CD14-positive monocyte (primary cell): ENCODE measurements at regions not wholly inside any gene's neighbourhood (a gene's known extent, or its start where the extent isn't known, plus 50 kb on each side); places are given as distances from the start of the nearest gene placed in this dataset.
A peak's percentile ranks its signal among the peaks of the same experiment; 100 is the strongest.

Experiments used
- DNase-seq, 3 donors: peaks; one replicate each; pipeline ENCODE4 v3.0.0-alpha.2; 2011 to 2022
- H2AFZ ChIP-seq: 2 replicates; pipeline ENCODE4 v1.6.0; 2012; ENCODE audit warnings: mild to moderate bottlenecking, low read depth, low read length, inconsistent platforms; ENCODE audit not compliant: insufficient read depth, poor library complexity, severe bottlenecking
- H3K27ac ChIP-seq, 2 donors: 1 replicate in 1 of 2; 2 replicates in 1 of 2; pipeline ENCODE4 v1.5.1; 2012 to 2013; ENCODE audit warnings: low read length in 2 of 2, control low read depth in 1 of 2, inconsistent platforms in 1 of 2, low read depth in 1 of 2, mild to moderate bottlenecking in 1 of 2
- H3K27me3 ChIP-seq, 2 donors: one replicate each; pipeline versions ENCODE4 v1.6.0 to v1.6.1; 2011 to 2013; ENCODE audit warnings: low read length in 2 of 2; ENCODE audit not compliant: control insufficient read depth in 2 of 2, insufficient read depth in 2 of 2
- H3K36me3 ChIP-seq, 2 donors: replicated peaks in 1 of 2; 1 replicate in 1 of 2; 2 replicates in 1 of 2; pipeline versions ENCODE4 v1.5.1 to v1.6.1; 2012 to 2013; ENCODE audit warnings: low read length in 2 of 2, control low read depth in 1 of 2, inconsistent platforms in 1 of 2, mild to moderate bottlenecking in 1 of 2; ENCODE audit not compliant: insufficient read depth in 2 of 2, control insufficient read depth in 1 of 2
- H3K4me1 ChIP-seq, 2 donors: 1 replicate in 1 of 2; 2 replicates in 1 of 2; pipeline versions ENCODE4 v1.5.1 to v1.6.1; 2012 to 2013; ENCODE audit warnings: low read length in 2 of 2, control low read depth in 1 of 2, inconsistent platforms in 1 of 2, mild to moderate bottlenecking in 1 of 2, moderate library complexity in 1 of 2; ENCODE audit not compliant: insufficient read depth in 2 of 2, control insufficient read depth in 1 of 2
- H3K4me2 ChIP-seq: replicated peaks from 2 replicates; pipeline ENCODE3; 2012; ENCODE audit warnings: low read length, moderate library complexity, mild to moderate bottlenecking; ENCODE audit not compliant: poor library complexity, severe bottlenecking; ENCODE audit errors: extremely low read depth
- H3K4me3 ChIP-seq, 3 experiments: fragments of 200-600 bp in 1 of 3; sonication (generic) in 1 of 3; replicated peaks in 1 of 3; 1 replicate in 2 of 3; 2 replicates in 1 of 3; pipeline ENCODE4 v1.5.1; 2011 to 2013; ENCODE audit warnings: low read length in 3 of 3, mild to moderate bottlenecking in 3 of 3, control low read depth in 2 of 3, low read depth in 2 of 3, inconsistent platforms in 1 of 3, moderate library complexity in 1 of 3
- H3K79me2 ChIP-seq: 2 replicates; pipeline ENCODE4 v1.6.0; 2012; ENCODE audit warnings: mild to moderate bottlenecking, control low read depth, inconsistent platforms, low read length, moderate library complexity; ENCODE audit not compliant: insufficient read depth
- H3K9ac ChIP-seq: 2 replicates; pipeline ENCODE4 v1.6.0; 2017; ENCODE audit warnings: low read length, mild to moderate bottlenecking; ENCODE audit not compliant: insufficient read depth, poor library complexity, severe bottlenecking
- H3K9me3 ChIP-seq, 2 donors: replicated peaks in 1 of 2; 1 replicate in 1 of 2; 2 replicates in 1 of 2; pipeline versions ENCODE4 v1.5.1 to v1.6.1; 2012 to 2013; ENCODE audit warnings: low read length in 2 of 2, control low read depth in 1 of 2; ENCODE audit not compliant: control insufficient read depth in 1 of 2, insufficient read depth in 1 of 2
- H4K20me1 ChIP-seq: 2 replicates; pipeline ENCODE4 v1.6.0; 2012; ENCODE audit warnings: mild to moderate bottlenecking, low read length, control low read depth, moderate library complexity; ENCODE audit not compliant: insufficient read depth
- H3K27ac Mint-ChIP-seq, 7 donors: one replicate each; pipeline ENCODE4 v1.8.0; 2020; ENCODE audit warnings: mild to moderate bottlenecking in 7 of 7, mixed read lengths in 7 of 7, moderate library complexity in 6 of 7, inconsistent platforms in 2 of 7
- H3K27me3 Mint-ChIP-seq, 3 donors: one replicate each; pipeline ENCODE4 v1.8.0; 2021 to 2022; ENCODE audit warnings: low read depth in 3 of 3, mild to moderate bottlenecking in 3 of 3, mixed read lengths in 3 of 3, moderate library complexity in 3 of 3, inconsistent platforms in 1 of 3
- H3K36me3 Mint-ChIP-seq, 2 donors: one replicate each; pipeline ENCODE4 v1.8.0; 2020; ENCODE audit warnings: mixed read lengths in 2 of 2, inconsistent platforms in 1 of 2, mild to moderate bottlenecking in 1 of 2
- H3K4me1 Mint-ChIP-seq: one replicate; pipeline ENCODE4 v1.8.0; 2020; ENCODE audit warnings: mild to moderate bottlenecking, mixed read lengths
- H3K4me3 Mint-ChIP-seq, 2 donors: one replicate each; pipeline ENCODE4 v1.8.0; 2020; ENCODE audit warnings: mild to moderate bottlenecking in 2 of 2, mixed read lengths in 2 of 2, moderate library complexity in 1 of 2
- H3K9me3 Mint-ChIP-seq, 7 donors: one replicate each; pipeline ENCODE4 v1.8.0; 2020 to 2022; ENCODE audit warnings: mixed read lengths in 7 of 7, mild to moderate bottlenecking in 6 of 7, moderate library complexity in 6 of 7, inconsistent platforms in 2 of 7
- CTCF ChIP-seq: fragments of 200-600 bp; IDR thresholded peaks from one replicate; pipeline ENCODE4 v1.8.0; 2022; ENCODE audit warnings: antibody characterized with exemption, mild to moderate bottlenecking
- WGBS: methylation state at CpG from one replicate; pipeline ENCODE4 v1.1.5; 2013; ENCODE audit warnings: missing lambda C conversion rate; ENCODE audit not compliant: insufficient coverage; 5-methylcytosine and 5-hydroxymethylcytosine counted together
- intact Hi-C, 2 donors: fragments of 100-400 bp; cut with micrococcal nuclease; formaldehyde crosslinking; loops; one replicate each; pipeline versions ENCODE4 v1.15.0 to v1.15.1; 2023

GRCh38 chr15:70328679-70329115 is 231.0 kb upstream of the TLE3 start:
- no peaks in the 10 kb centered on the region for H3K27me3 ChIP-seq
- H3K27ac ChIP-seq = no peak overlapping the region
- no peak for DNase-seq
- H3K27me3 Mint-ChIP-seq = peaks cover 0 to 14% (median 4%) of the 10 kb centered on the region in 3 donors
- peaks cover 27% of the 10 kb centered on the region for H3K4me1 Mint-ChIP-seq
- WGBS = no CpG with 5 or more reads among the region's 3 CpGs
- H2AFZ ChIP-seq = no peak overlapping the region
- H3K4me3 Mint-ChIP-seq = no peak overlapping the region
- no peak overlapping the region for H3K4me3 ChIP-seq
- no peaks in the 10 kb centered on the region for H4K20me1 ChIP-seq
- TF ChIP-seq CTCF = no peak
- H3K9me3 ChIP-seq = peaks cover 0 to 2% of the 10 kb centered on the region in 2 donors
- H3K36me3 ChIP-seq = no peaks in the 10 kb centered on the region
- no peak overlapping the region for H3K9ac ChIP-seq
- H3K4me2 ChIP-seq = no peak overlapping the region
- H3K9me3 Mint-ChIP-seq = peaks cover under 1 to 12% (median 3%) of the 10 kb centered on the region in 7 donors
- intact Hi-C loops = no loop called here
- H3K4me1 ChIP-seq = peaks cover 21 to 28% of the 10 kb centered on the region in 2 donors
- no peaks in the 10 kb centered on the region for H3K79me2 ChIP-seq
- H3K27ac Mint-ChIP-seq = peak overlapping the region in 3 of 7 donors; percentile 19 to 87 (median 48)
- no peaks in the 10 kb centered on the region for H3K36me3 Mint-ChIP-seq

- H3K27me3 ChIP-seq = no peaks in the 10 kb centered on the region
- no peak overlapping the region for H3K27ac ChIP-seq
- no peaks in the 10 kb centered on the region for H3K9me3 ChIP-seq
- Mint-ChIP-seq H3K27ac (peak overlapping the region in 5 of 7 donors; percentile 19 to 87 (median 59)), H3K4me3 (peak overlapping the region; percentile 49 to 73), H3K27me3 (peaks cover 0 to 14% (median 6%) of the 10 kb centered on the region in 3 donors), H3K4me1 (peaks cover 30% of the 10 kb centered on the region), H3K36me3 (no peaks in the 10 kb centered on the region), H3K9me3 (peaks cover 0 to 7% (median 2%) of the 10 kb centered on the region in 7 donors)
- no peak overlapping the region for H3K4me3 ChIP-seq
- intact Hi-C loops = no loop called here
- no peaks in the 10 kb centered on the region for H3K79me2 ChIP-seq
- no peak overlapping the region for H2AFZ ChIP-seq
- H3K4me1 ChIP-seq = peaks cover 25 to 34% of the 10 kb centered on the region in 2 donors
- H3K36me3 ChIP-seq = no peaks in the 10 kb centered on the region
- H3K9ac ChIP-seq = no peak overlapping the region
- TF ChIP-seq CTCF = no peak
- no peaks in the 10 kb centered on the region for H4K20me1 ChIP-seq
- peak overlapping the region; percentile 17 for H3K4me2 ChIP-seq
- DNase-seq = peak in 2 of 3 donors; percentile 61 to 66
- WGBS = 2% methylated on average over 7 of the region's 8 CpGs
These were observed 230.3 kb upstream of the TLE3 start for GRCh38 chr15:70327856-70328678.
